ENCODE measurements at regions not wholly inside any gene's neighbourhood (a gene's known extent, or its start where the extent isn't known, plus 50 kb on each side); places are given as distances from the start of the nearest gene placed in this dataset.

- no peak for TF ChIP-seq POLR2A (IDR thresholded peaks at IDR 0.05; ENCODE audit: low read depth, low read length)
- no peak for TF ChIP-seq POLR2AphosphoS5 (IDR thresholded peaks at IDR 0.05; ENCODE audit: low read depth, low read length)
- no peak for TF ChIP-seq TAF1 (IDR thresholded peaks at IDR 0.05; ENCODE audit: borderline replicate concordance, low read depth, low read length)
These were observed 370.8 kb upstream of the RIOK2 start for GRCh38 chr5:97553604-97554452.

All from GM12892 (cell line).